ENCODE measurements at regions not wholly inside any gene's neighbourhood (a gene's known extent, or its start where the extent isn't known, plus 50 kb on each side); places are given as distances from the start of the nearest gene placed in this dataset.

DNA sequence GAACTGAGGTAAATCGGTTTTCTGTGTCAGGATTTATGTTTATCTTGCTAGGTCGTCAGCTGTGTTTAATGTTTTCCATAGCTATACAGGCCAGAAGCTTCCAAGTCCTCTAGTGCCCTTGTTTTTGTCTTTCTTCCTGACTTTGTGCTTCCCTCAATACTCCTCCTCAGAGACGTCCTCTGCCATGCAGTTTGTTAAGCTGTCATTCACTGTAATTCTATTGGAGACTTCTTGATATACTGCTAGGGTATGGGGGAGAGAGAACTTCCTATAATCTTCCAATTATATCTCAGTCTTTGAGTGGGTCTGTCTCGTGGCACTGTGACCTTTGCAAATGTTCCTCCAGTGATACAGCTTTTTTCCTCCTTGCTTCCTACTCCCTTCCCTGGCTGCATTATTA is 327.3 kb upstream of the ANO5 start:
- H3K4me3 ChIP-seq (ENCODE audit: low read length in 3 of 3): no peak overlapping the region
- H3K27me3 ChIP-seq (ENCODE audit: control insufficient read depth, insufficient read depth, low read length): no peaks in the 10 kb centered on the region
- H3K9me3 ChIP-seq (ENCODE audit: control insufficient read depth in 2 of 3, insufficient read depth in 1 of 3, low read length in 3 of 3): no peaks in the 10 kb centered on the region
- H3K9ac ChIP-seq (ENCODE audit: low read length in 3 of 3): no peak overlapping the region
- H3K36me3 ChIP-seq (ENCODE audit: control insufficient read depth in 2 of 3, insufficient read depth in 3 of 3, low read length in 3 of 3): no peaks in the 10 kb centered on the region
- intact Hi-C loops (cut with DNase I): no loop called here
- H3K27ac ChIP-seq (ENCODE audit: low read depth in 2 of 2, low read length in 2 of 2): no peak overlapping the region
- no peak for FAIRE-seq
- no peaks in the 10 kb centered on the region for H3K4me1 ChIP-seq (ENCODE audit: control insufficient read depth in 2 of 3, insufficient read depth in 2 of 3, low read depth in 1 of 3, low read length in 3 of 3)
- DNase-seq: no peak
- TF ChIP-seq, protein P1, sequence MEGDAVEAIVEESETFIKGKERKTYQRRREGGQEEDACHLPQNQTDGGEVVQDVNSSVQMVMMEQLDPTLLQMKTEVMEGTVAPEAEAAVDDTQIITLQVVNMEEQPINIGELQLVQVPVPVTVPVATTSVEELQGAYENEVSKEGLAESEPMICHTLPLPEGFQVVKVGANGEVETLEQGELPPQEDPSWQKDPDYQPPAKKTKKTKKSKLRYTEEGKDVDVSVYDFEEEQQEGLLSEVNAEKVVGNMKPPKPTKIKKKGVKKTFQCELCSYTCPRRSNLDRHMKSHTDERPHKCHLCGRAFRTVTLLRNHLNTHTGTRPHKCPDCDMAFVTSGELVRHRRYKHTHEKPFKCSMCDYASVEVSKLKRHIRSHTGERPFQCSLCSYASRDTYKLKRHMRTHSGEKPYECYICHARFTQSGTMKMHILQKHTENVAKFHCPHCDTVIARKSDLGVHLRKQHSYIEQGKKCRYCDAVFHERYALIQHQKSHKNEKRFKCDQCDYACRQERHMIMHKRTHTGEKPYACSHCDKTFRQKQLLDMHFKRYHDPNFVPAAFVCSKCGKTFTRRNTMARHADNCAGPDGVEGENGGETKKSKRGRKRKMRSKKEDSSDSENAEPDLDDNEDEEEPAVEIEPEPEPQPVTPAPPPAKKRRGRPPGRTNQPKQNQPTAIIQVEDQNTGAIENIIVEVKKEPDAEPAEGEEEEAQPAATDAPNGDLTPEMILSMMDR (IDR thresholded peaks at IDR 0.05; ENCODE audit: borderline replicate concordance, extremely low read depth, insufficient read depth): no peak

DNA sequence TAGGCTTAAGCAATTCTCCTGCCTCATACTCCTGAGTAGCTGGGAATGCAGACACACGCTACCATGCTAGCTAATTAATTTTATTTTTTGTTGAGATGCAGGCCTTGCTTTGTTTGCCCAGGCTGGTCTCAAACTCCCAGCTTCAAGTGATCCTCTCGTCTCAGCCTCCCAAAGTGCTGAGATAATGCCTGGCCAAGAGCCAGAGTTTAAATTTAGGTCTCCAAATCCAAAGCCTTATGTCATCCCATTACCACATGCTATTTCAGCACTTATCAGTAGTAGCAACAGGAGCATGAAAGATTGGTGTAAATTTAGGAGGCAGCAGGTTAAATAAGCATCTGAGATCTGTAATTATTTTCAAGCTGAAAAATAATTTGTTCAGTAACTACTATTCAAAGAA is 326.1 kb upstream of the ANO5 start:
- Histone ChIP-seq H3K27ac (ENCODE audit: low read depth in 2 of 2, low read length in 2 of 2) (no peak overlapping the region), H3K4me1 (ENCODE audit: control insufficient read depth in 2 of 3, insufficient read depth in 2 of 3, low read depth in 1 of 3, low read length in 3 of 3) (no peaks in the 10 kb centered on the region), H3K4me3 (ENCODE audit: low read length in 3 of 3) (no peak overlapping the region), H3K36me3 (ENCODE audit: control insufficient read depth in 2 of 3, insufficient read depth in 3 of 3, low read length in 3 of 3) (no peaks in the 10 kb centered on the region), H3K9ac (ENCODE audit: low read length in 3 of 3) (no peak overlapping the region), H3K9me3 (ENCODE audit: control insufficient read depth in 2 of 3, insufficient read depth in 1 of 3, low read length in 3 of 3) (no peaks in the 10 kb centered on the region), H3K27me3 (ENCODE audit: control insufficient read depth, insufficient read depth, low read length) (no peaks in the 10 kb centered on the region)
- DNase-seq (no peak), FAIRE-seq (no peak)
- intact Hi-C loops (cut with DNase I): no loop called here
- TF ChIP-seq, protein P1 (IDR thresholded peaks at IDR 0.05; ENCODE audit: borderline replicate concordance, extremely low read depth, insufficient read depth): no peak

DNA sequence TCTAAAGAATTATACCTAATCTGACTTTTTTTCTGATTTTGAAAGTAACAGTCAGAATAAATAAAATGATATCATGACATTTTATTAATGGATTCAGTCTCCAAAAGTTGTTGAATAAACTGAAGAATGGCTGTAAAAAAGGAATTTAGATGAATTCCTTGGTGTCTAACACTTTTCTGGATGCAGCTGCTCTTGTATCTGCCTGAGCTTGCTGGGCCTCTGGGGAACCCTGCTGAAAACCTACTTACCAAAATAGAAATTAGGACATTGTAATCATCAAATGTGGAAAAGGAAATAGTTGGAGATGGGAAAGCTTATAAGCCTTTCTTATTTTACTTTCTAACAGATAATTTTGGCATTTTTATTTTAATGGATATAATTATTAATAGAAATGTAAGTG is 315.7 kb upstream of the ANO5 start:
- TF ChIP-seq, protein P1 (IDR thresholded peaks at IDR 0.05; ENCODE audit: borderline replicate concordance, extremely low read depth, insufficient read depth): no peak
- H3K27me3 ChIP-seq (ENCODE audit: control insufficient read depth, insufficient read depth, low read length): no peaks in the 10 kb centered on the region
- no peak overlapping the region for H3K9ac ChIP-seq (ENCODE audit: low read length in 3 of 3)
- intact Hi-C loops (cut with DNase I): no loop called here
- no peaks in the 10 kb centered on the region for H3K9me3 ChIP-seq (ENCODE audit: control insufficient read depth in 2 of 3, insufficient read depth in 1 of 3, low read length in 3 of 3)
- no peak overlapping the region for H3K4me3 ChIP-seq (ENCODE audit: low read length in 3 of 3)
- FAIRE-seq (no peak), DNase-seq (no peak)
- no peaks in the 10 kb centered on the region for H3K4me1 ChIP-seq (ENCODE audit: control insufficient read depth in 2 of 3, insufficient read depth in 2 of 3, low read depth in 1 of 3, low read length in 3 of 3)
- no peak overlapping the region for H3K27ac ChIP-seq (ENCODE audit: low read depth in 2 of 2, low read length in 2 of 2)
- H3K36me3 ChIP-seq (ENCODE audit: control insufficient read depth in 2 of 3, insufficient read depth in 3 of 3, low read length in 3 of 3): no peaks in the 10 kb centered on the region

DNA sequence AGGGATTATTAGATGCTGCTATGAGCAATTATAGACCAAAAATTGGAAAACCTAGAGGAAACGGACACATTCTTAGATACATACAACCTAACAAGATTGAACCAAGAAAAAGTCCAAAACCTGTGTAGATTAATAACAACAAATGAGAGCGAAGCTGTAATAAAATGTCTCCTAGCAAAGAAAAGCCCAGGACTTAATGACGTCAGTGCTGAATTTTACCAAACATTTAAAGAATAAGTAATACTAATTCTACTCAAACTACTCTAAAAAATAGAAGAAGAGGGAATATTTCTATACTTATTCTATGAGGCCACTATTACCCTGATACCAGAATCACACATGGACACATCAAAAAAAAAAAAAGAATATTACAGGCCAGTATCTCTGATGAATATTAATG is 309.5 kb upstream of the ANO5 start:
- no peaks in the 10 kb centered on the region for H3K36me3 ChIP-seq (ENCODE audit: control insufficient read depth in 2 of 3, insufficient read depth in 3 of 3, low read length in 3 of 3)
- no peak for FAIRE-seq
- no peak for DNase-seq
- H3K27me3 ChIP-seq (ENCODE audit: control insufficient read depth, insufficient read depth, low read length): no peaks in the 10 kb centered on the region
- no peak overlapping the region for H3K4me3 ChIP-seq (ENCODE audit: low read length in 3 of 3)
- H3K27ac ChIP-seq (ENCODE audit: low read depth in 2 of 2, low read length in 2 of 2): no peak overlapping the region
- no peaks in the 10 kb centered on the region for H3K9me3 ChIP-seq (ENCODE audit: control insufficient read depth in 2 of 3, insufficient read depth in 1 of 3, low read length in 3 of 3)
- no peak overlapping the region for H3K9ac ChIP-seq (ENCODE audit: low read length in 3 of 3)
- TF ChIP-seq, protein P1 (IDR thresholded peaks at IDR 0.05; ENCODE audit: borderline replicate concordance, extremely low read depth, insufficient read depth): no peak
- H3K4me1 ChIP-seq (ENCODE audit: control insufficient read depth in 2 of 3, insufficient read depth in 2 of 3, low read depth in 1 of 3, low read length in 3 of 3): no peaks in the 10 kb centered on the region
- intact Hi-C loops (cut with DNase I): no loop called here
